ENCODE measurements at regions not wholly inside any gene's neighbourhood (a gene's known extent, or its start where the extent isn't known, plus 50 kb on each side); places are given as distances from the start of the nearest gene placed in this dataset.

- TF ChIP-seq CTCF (IDR thresholded peaks at IDR 0.05; ENCODE audit: insufficient read depth, low read length, poor library complexity, severe bottlenecking) (no peak), EZH2phosphoT487 (conservative IDR thresholded peaks at IDR 0.05; ENCODE audit: low read length) (no peak)
Measured at GRCh38 chr6:170044836-170045562, 245.9 kb downstream of the DLL1 start.

All from SU-DHL-6 (cell line).